ENCODE measurements at regions not wholly inside any gene's neighbourhood (a gene's known extent, or its start where the extent isn't known, plus 50 kb on each side); places are given as distances from the start of the nearest gene placed in this dataset.

- TF ChIP-seq CTCF (IDR thresholded peaks at IDR 0.05; ENCODE audit: control extremely low read depth in 1 of 3, insufficient read depth in 1 of 3, low read depth in 1 of 3, low read length in 3 of 3) = no peak
- TF ChIP-seq HDAC2 (IDR thresholded peaks at IDR 0.05; ENCODE audit: borderline replicate concordance in 1 of 2, low read depth in 2 of 2, low read length in 2 of 2) = no peak
- no peak for TF ChIP-seq POLR2AphosphoS5 (IDR thresholded peaks at IDR 0.05; ENCODE audit: low read depth, low read length)
- TF ChIP-seq MAX (IDR thresholded peaks at IDR 0.05) = no peak
Observed at GRCh38 chr13:105377452-105377851, 1158.0 kb downstream of the EFNB2 start.
